ENCODE measurements at regions not wholly inside any gene's neighbourhood (a gene's known extent, or its start where the extent isn't known, plus 50 kb on each side); places are given as distances from the start of the nearest gene placed in this dataset.

GRCh38 chr12:126588586-126589249, 1523.5 kb downstream of the AACS start:
- DNase-seq (ENCODE audit: low read depth): no peak

GRCh38 chr12:126591533-126591932, 1526.3 kb downstream of the AACS start:
- DNase-seq (ENCODE audit: low read depth): no peak

- DNase-seq (ENCODE audit: low read depth): no peak
Observed at GRCh38 chr12:126601184-126602170, 1536.2 kb downstream of the AACS start.

- DNase-seq (ENCODE audit: low read depth): no peak
Observed at GRCh38 chr12:126602612-126603011, 1537.4 kb downstream of the AACS start.

- no peak for DNase-seq (ENCODE audit: low read depth)
Observed at GRCh38 chr12:126607157-126607556, 1541.9 kb downstream of the AACS start.

GRCh38 chr12:126607867-126608266, 1542.6 kb downstream of the AACS start:
- DNase-seq (ENCODE audit: low read depth): no peak

GRCh38 chr12:126608607-126609175, 1543.5 kb downstream of the AACS start:
- DNase-seq (ENCODE audit: low read depth): peak; percentile 26

GRCh38 chr12:126616441-126616840, 1551.2 kb downstream of the AACS start:
- DNase-seq (ENCODE audit: low read depth): no peak

- no peak for DNase-seq (ENCODE audit: low read depth)
Observed at GRCh38 chr12:126617312-126617711, 1552.1 kb downstream of the AACS start.

- DNase-seq (ENCODE audit: low read depth): no peak
Observed at GRCh38 chr12:126627596-126627995, 1562.4 kb downstream of the AACS start.

GRCh38 chr12:126636821-126637220, 1571.6 kb downstream of the AACS start:
- no peak for DNase-seq (ENCODE audit: low read depth)

- DNase-seq (ENCODE audit: low read depth): no peak
Observed at GRCh38 chr12:126644236-126645020, 1579.2 kb downstream of the AACS start.

- DNase-seq (ENCODE audit: low read depth): no peak
Observed at GRCh38 chr12:126648074-126648473, 1582.8 kb downstream of the AACS start.

GRCh38 chr12:126651133-126651532, 1585.9 kb downstream of the AACS start:
- no peak for DNase-seq (ENCODE audit: low read depth)

- DNase-seq (ENCODE audit: low read depth): no peak
Observed at GRCh38 chr12:126663304-126664094, 1598.3 kb downstream of the AACS start.

- peak; percentile 82 for DNase-seq (ENCODE audit: low read depth)
Observed at GRCh38 chr12:126667339-126667738, 1599.6 kb upstream of the TMEM132C start.

GRCh38 chr12:126668538-126668937, 1598.4 kb upstream of the TMEM132C start:
- DNase-seq (ENCODE audit: low read depth): peak; percentile 94

GRCh38 chr12:126668961-126669360, 1598.0 kb upstream of the TMEM132C start:
- DNase-seq (ENCODE audit: low read depth): no peak

GRCh38 chr12:126676434-126676833, 1590.5 kb upstream of the TMEM132C start:
- no peak for DNase-seq (ENCODE audit: low read depth)

GRCh38 chr12:126681676-126682075, 1585.3 kb upstream of the TMEM132C start:
- no peak for DNase-seq (ENCODE audit: low read depth)

- no peak for DNase-seq (ENCODE audit: low read depth)
Observed at GRCh38 chr12:126684703-126685102, 1582.3 kb upstream of the TMEM132C start.
